ENCODE measurements at regions not wholly inside any gene's neighbourhood (a gene's known extent, or its start where the extent isn't known, plus 50 kb on each side); places are given as distances from the start of the nearest gene placed in this dataset.

- TF ChIP-seq ZNF274 (IDR thresholded peaks at IDR 0.05; ENCODE audit: low read depth, low read length): no peak
- no peak overlapping the region for H3K4me3 ChIP-seq (ENCODE audit: low read length)
These were observed 66.2 kb downstream of the RTP5 start for GRCh38 chr2:241935774-241936173.

- TF ChIP-seq ZNF274 (IDR thresholded peaks at IDR 0.05; ENCODE audit: low read depth, low read length): no peak
- H3K4me3 ChIP-seq (ENCODE audit: low read length): no peak overlapping the region
These were observed 67.1 kb downstream of the RTP5 start for GRCh38 chr2:241936457-241937133.

GRCh38 chr2:241937297-241937696 lies 67.8 kb downstream of the RTP5 start:
- no peak for TF ChIP-seq ZNF274 (IDR thresholded peaks at IDR 0.05; ENCODE audit: low read depth, low read length)

GRCh38 chr2:241939541-241939940 lies 70.0 kb downstream of the RTP5 start:
- TF ChIP-seq ZNF274 (IDR thresholded peaks at IDR 0.05; ENCODE audit: low read depth, low read length): no peak
- no peak overlapping the region for H3K4me3 ChIP-seq (ENCODE audit: low read length)

More at GRCh38 chr2:241937297-241937696, 67.8 kb downstream of the RTP5 start:
- H3K4me3 ChIP-seq (ENCODE audit: low read length): no peak overlapping the region

- H3K4me3 ChIP-seq (ENCODE audit: low read length): no peak overlapping the region
- TF ChIP-seq ZNF274 (IDR thresholded peaks at IDR 0.05; ENCODE audit: low read depth, low read length): no peak
These were observed 70.8 kb downstream of the RTP5 start for GRCh38 chr2:241940329-241940728.

- H3K4me3 ChIP-seq (ENCODE audit: low read length): no peak overlapping the region
- no peak for TF ChIP-seq ZNF274 (IDR thresholded peaks at IDR 0.05; ENCODE audit: low read depth, low read length)
These were observed 72.3 kb downstream of the RTP5 start for GRCh38 chr2:241941691-241942301.

- TF ChIP-seq ZNF274 (IDR thresholded peaks at IDR 0.05; ENCODE audit: low read depth, low read length): no peak
- H3K4me3 ChIP-seq (ENCODE audit: low read length): no peak overlapping the region
These were observed 73.1 kb downstream of the RTP5 start for GRCh38 chr2:241942416-241943208.

GRCh38 chr2:241943209-241943850 lies 73.8 kb downstream of the RTP5 start:
- no peak for TF ChIP-seq ZNF274 (IDR thresholded peaks at IDR 0.05; ENCODE audit: low read depth, low read length)
- no peak overlapping the region for H3K4me3 ChIP-seq (ENCODE audit: low read length)

- H3K4me3 ChIP-seq (ENCODE audit: low read length): no peak overlapping the region
These were observed 74.5 kb downstream of the RTP5 start for GRCh38 chr2:241943961-241944575.

GRCh38 chr2:241944821-241945220 lies 75.3 kb downstream of the RTP5 start:
- no peak overlapping the region for H3K4me3 ChIP-seq (ENCODE audit: low read length)
- TF ChIP-seq ZNF274 (IDR thresholded peaks at IDR 0.05; ENCODE audit: low read depth, low read length): no peak

More at GRCh38 chr2:241943961-241944575, 74.5 kb downstream of the RTP5 start:
- TF ChIP-seq ZNF274 (IDR thresholded peaks at IDR 0.05; ENCODE audit: low read depth, low read length): no peak

GRCh38 chr2:241945311-241945710 lies 75.8 kb downstream of the RTP5 start:
- no peak for TF ChIP-seq ZNF274 (IDR thresholded peaks at IDR 0.05; ENCODE audit: low read depth, low read length)
- H3K4me3 ChIP-seq (ENCODE audit: low read length): no peak overlapping the region

- no peak for TF ChIP-seq ZNF274 (IDR thresholded peaks at IDR 0.05; ENCODE audit: low read depth, low read length)
- no peak overlapping the region for H3K4me3 ChIP-seq (ENCODE audit: low read length)
These were observed 76.3 kb downstream of the RTP5 start for GRCh38 chr2:241945803-241946202.

- H3K4me3 ChIP-seq (ENCODE audit: low read length): no peak overlapping the region
- no peak for TF ChIP-seq ZNF274 (IDR thresholded peaks at IDR 0.05; ENCODE audit: low read depth, low read length)
These were observed 76.9 kb downstream of the RTP5 start for GRCh38 chr2:241946306-241947003.

All from GM08714 (cell line).